ACC112 (cell line): ENCODE measurements at regions not wholly inside any gene's neighbourhood (a gene's known extent, or its start where the extent isn't known, plus 50 kb on each side); places are given as distances from the start of the nearest gene placed in this dataset.

ENCODE experiments used
- H2AFZ ChIP-seq: fragments of 200-600 bp; sonication (generic); one replicate; pipeline ENCODE4 v1.6.0; 2017; ENCODE audit warnings: antibody characterized with exemption, low read length; ENCODE audit not compliant: unreplicated experiment
- H3K27ac ChIP-seq: fragments of 200-600 bp; sonication (generic); 2 replicates; pipeline ENCODE4 v1.5.1; 2014; ENCODE audit warnings: low read depth, mild to moderate bottlenecking, antibody characterized with exemption, low read length, moderate library complexity
- H3K27me3 ChIP-seq: fragments of 200-600 bp; sonication (generic); 2 replicates; pipeline ENCODE4 v1.6.1; 2014; ENCODE audit warnings: mild to moderate bottlenecking, antibody characterized with exemption, low read length, moderate library complexity, mixed read lengths; ENCODE audit not compliant: insufficient read depth
- H3K36me3 ChIP-seq: fragments of 200-600 bp; sonication (generic); 2 replicates; pipeline ENCODE4 v1.6.1; 2016; ENCODE audit warnings: mild to moderate bottlenecking, antibody characterized with exemption, low read length, moderate library complexity, mixed read lengths; ENCODE audit not compliant: insufficient read depth
- H3K4me1 ChIP-seq: fragments of 200-600 bp; sonication (generic); one replicate; pipeline ENCODE4 v1.6.1; 2016; ENCODE audit warnings: low read length, mixed read lengths; ENCODE audit not compliant: insufficient read depth, unreplicated experiment, control insufficient read depth
- H3K4me3 ChIP-seq: fragments of 200-600 bp; sonication (generic); 2 replicates; pipeline ENCODE4 v1.5.1; 2014; ENCODE audit warnings: mild to moderate bottlenecking, low read depth, low read length
- H3K79me2 ChIP-seq: fragments of 200-600 bp; sonication (generic); one replicate; pipeline ENCODE4 v1.6.0; 2016; ENCODE audit warnings: low read length; ENCODE audit not compliant: control insufficient read depth, unreplicated experiment, insufficient read depth

- Histone ChIP-seq H3K4me3 (no peak overlapping the region), H3K27ac (no peak overlapping the region), H2AFZ (no peak overlapping the region), H3K27me3 (no peaks in the 10 kb centered on the region; the same call in 1 of the 2 replicates), H3K79me2 (no peaks in the 10 kb centered on the region), H3K4me1 (peaks cover 7% of the 10 kb centered on the region), H3K36me3 (no peaks in the 10 kb centered on the region)
These were observed 160.0 kb upstream of the TRPC6 start for GRCh38 chr11:101743828-101744227.

- Histone ChIP-seq H3K36me3 (no peaks in the 10 kb centered on the region), H3K79me2 (no peaks in the 10 kb centered on the region), H2AFZ (no peak overlapping the region), H3K27ac (no peak overlapping the region), H3K4me1 (no peaks in the 10 kb centered on the region), H3K4me3 (no peak overlapping the region), H3K27me3 (no peaks in the 10 kb centered on the region; the same call in 1 of the 2 replicates)
These were observed 157.8 kb upstream of the TRPC6 start for GRCh38 chr11:101741479-101742175.

GRCh38 chr11:101741061-101741460 is 157.3 kb upstream of the TRPC6 start:
- no peak overlapping the region for H2AFZ ChIP-seq
- no peaks in the 10 kb centered on the region for H3K4me1 ChIP-seq

GRCh38 chr11:101738452-101738851 is 154.6 kb upstream of the TRPC6 start:
- Histone ChIP-seq H3K4me3 (no peak overlapping the region), H3K79me2 (no peaks in the 10 kb centered on the region), H3K4me1 (no peaks in the 10 kb centered on the region), H3K27ac (no peak overlapping the region), H3K27me3 (no peaks in the 10 kb centered on the region; the same call in 1 of the 2 replicates), H2AFZ (no peak overlapping the region), H3K36me3 (no peaks in the 10 kb centered on the region)

More at GRCh38 chr11:101741061-101741460, 157.3 kb upstream of the TRPC6 start:
- Histone ChIP-seq H3K36me3 (no peaks in the 10 kb centered on the region), H3K79me2 (no peaks in the 10 kb centered on the region), H3K27me3 (no peaks in the 10 kb centered on the region; the same call in 1 of the 2 replicates), H3K4me3 (no peak overlapping the region), H3K27ac (no peak overlapping the region)

- Histone ChIP-seq H2AFZ (no peak overlapping the region), H3K36me3 (no peaks in the 10 kb centered on the region), H3K27ac (no peak overlapping the region), H3K4me3 (no peak overlapping the region), H3K27me3 (no peaks in the 10 kb centered on the region), H3K4me1 (no peaks in the 10 kb centered on the region), H3K79me2 (no peaks in the 10 kb centered on the region)
These were observed 145.7 kb upstream of the TRPC6 start for GRCh38 chr11:101729406-101730078.

- H3K27me3 ChIP-seq, result no peaks in the 10 kb centered on the region
- no peak overlapping the region for H3K27ac ChIP-seq
- no peaks in the 10 kb centered on the region for H3K36me3 ChIP-seq
- no peaks in the 10 kb centered on the region for H3K4me1 ChIP-seq
- peak overlapping the region; percentile 46 for H2AFZ ChIP-seq
- H3K4me3 ChIP-seq, result no peak overlapping the region
- no peaks in the 10 kb centered on the region for H3K79me2 ChIP-seq
These were observed 143.6 kb upstream of the TRPC6 start for GRCh38 chr11:101727451-101727850.

GRCh38 chr11:101726988-101727387 is 143.2 kb upstream of the TRPC6 start:
- Histone ChIP-seq H3K27ac (no peak overlapping the region), H2AFZ (peak overlapping the region; percentile 46), H3K4me3 (no peak overlapping the region), H3K4me1 (no peaks in the 10 kb centered on the region), H3K79me2 (no peaks in the 10 kb centered on the region), H3K36me3 (no peaks in the 10 kb centered on the region), H3K27me3 (no peaks in the 10 kb centered on the region)

GRCh38 chr11:101723371-101723770 is 139.6 kb upstream of the TRPC6 start:
- Histone ChIP-seq H3K27me3 (no peaks in the 10 kb centered on the region), H3K4me3 (no peak overlapping the region), H2AFZ (no peak overlapping the region), H3K36me3 (no peaks in the 10 kb centered on the region), H3K27ac (no peak overlapping the region), H3K79me2 (no peaks in the 10 kb centered on the region), H3K4me1 (no peaks in the 10 kb centered on the region)

- no peaks in the 10 kb centered on the region for H3K36me3 ChIP-seq
- H3K4me1 ChIP-seq, result no peaks in the 10 kb centered on the region
- H3K79me2 ChIP-seq, result no peaks in the 10 kb centered on the region
- no peaks in the 10 kb centered on the region for H3K27me3 ChIP-seq
- H3K27ac ChIP-seq, result no peak overlapping the region
- no peak overlapping the region for H3K4me3 ChIP-seq
- no peak overlapping the region for H2AFZ ChIP-seq
These were observed 137.5 kb upstream of the TRPC6 start for GRCh38 chr11:101721270-101721669.

- no peaks in the 10 kb centered on the region for H3K27me3 ChIP-seq
- H3K27ac ChIP-seq, result no peak overlapping the region
- H3K4me3 ChIP-seq, result no peak overlapping the region
- no peaks in the 10 kb centered on the region for H3K79me2 ChIP-seq
- no peaks in the 10 kb centered on the region for H3K36me3 ChIP-seq
- H3K4me1 ChIP-seq, result no peaks in the 10 kb centered on the region
- no peak overlapping the region for H2AFZ ChIP-seq
These were observed 134.6 kb upstream of the TRPC6 start for GRCh38 chr11:101718402-101718801.

- no peaks in the 10 kb centered on the region for H3K4me1 ChIP-seq
- H3K27me3 ChIP-seq, result no peaks in the 10 kb centered on the region
- H3K4me3 ChIP-seq, result no peak overlapping the region
- no peak overlapping the region for H3K27ac ChIP-seq
- no peaks in the 10 kb centered on the region for H3K36me3 ChIP-seq
- no peak overlapping the region for H2AFZ ChIP-seq
- no peaks in the 10 kb centered on the region for H3K79me2 ChIP-seq
These were observed 133.8 kb upstream of the TRPC6 start for GRCh38 chr11:101717619-101718018.
